H1 (cell line): ENCODE measurements at regions not wholly inside any gene's neighbourhood (a gene's known extent, or its start where the extent isn't known, plus 50 kb on each side); places are given as distances from the start of the nearest gene placed in this dataset.

Experiments
- CTCF ChIP-seq, 3 experiments: IDR thresholded peaks; 1 replicate in 2 of 3; 2 replicates in 1 of 3; pipeline versions ENCODE4 v1.5.1 to v1.6.1; 2011; ENCODE audit warnings: low read length in 3 of 3, mild to moderate bottlenecking in 3 of 3, inconsistent platforms in 2 of 3, low read depth in 1 of 3, moderate library complexity in 1 of 3; ENCODE audit not compliant: insufficient read depth in 1 of 3; ENCODE audit errors: control extremely low read depth in 1 of 3

GRCh38 chr7:118389629-118390028, 165.1 kb downstream of the ANKRD7 start (continued):
- no peak for TF ChIP-seq CTCF (IDR thresholded peaks at IDR 0.05; ENCODE audit: control extremely low read depth in 1 of 3, insufficient read depth in 1 of 3, low read depth in 1 of 3, low read length in 3 of 3)
